Osteoblast (primary cell): ENCODE measurements at regions not wholly inside any gene's neighbourhood (a gene's known extent, or its start where the extent isn't known, plus 50 kb on each side); places are given as distances from the start of the nearest gene placed in this dataset.

Experiments
- DNase-seq: peaks from one replicate; pipeline ENCODE4 v3.0.0; 2011; ENCODE audit warnings: low spot score, mixed read lengths; ENCODE audit not compliant: insufficient read length; ENCODE audit errors: missing footprints
- H2AFZ ChIP-seq: 2 replicates; pipeline ENCODE4 v1.6.0; 2011; ENCODE audit warnings: mild to moderate bottlenecking, low read length
- H3K27ac ChIP-seq: 2 replicates; pipeline ENCODE4 v1.5.1; 2011; ENCODE audit warnings: mild to moderate bottlenecking, low read depth, low read length, moderate library complexity
- H3K27me3 ChIP-seq: 2 replicates; pipeline ENCODE4 v1.6.0; 2012; ENCODE audit warnings: mild to moderate bottlenecking, control low read depth, inconsistent platforms, low read length, moderate library complexity; ENCODE audit not compliant: insufficient read depth
- H3K36me3 ChIP-seq: 2 replicates; pipeline ENCODE4 v1.5.1; 2011; ENCODE audit warnings: mild to moderate bottlenecking, low read length, control low read depth, moderate library complexity; ENCODE audit not compliant: insufficient read depth
- H3K4me1 ChIP-seq: 2 replicates; pipeline ENCODE4 v1.5.1; 2011; ENCODE audit warnings: mild to moderate bottlenecking, low read length, control low read depth, moderate library complexity; ENCODE audit not compliant: insufficient read depth
- H3K4me2 ChIP-seq: 2 replicates; pipeline ENCODE4 v1.6.0; 2011; ENCODE audit warnings: mild to moderate bottlenecking, low read length; ENCODE audit not compliant: insufficient read depth
- H3K4me3 ChIP-seq: fragments of 200-600 bp; sonication (generic); 3 replicates; pipeline ENCODE4 v1.5.1; 2012; ENCODE audit warnings: mild to moderate bottlenecking, low read length, inconsistent platforms; ENCODE audit not compliant: insufficient read depth
- H3K79me2 ChIP-seq: 2 replicates; pipeline ENCODE4 v1.6.0; 2012; ENCODE audit warnings: mild to moderate bottlenecking, low read length, control low read depth, inconsistent platforms; ENCODE audit not compliant: insufficient read depth
- H3K9me3 ChIP-seq: 2 replicates; pipeline ENCODE4 v1.5.1; 2011; ENCODE audit warnings: low read depth, low read length, control low read depth
- H4K20me1 ChIP-seq: 2 replicates; pipeline ENCODE4 v1.6.0; 2012; ENCODE audit warnings: mild to moderate bottlenecking, low read length, control low read depth; ENCODE audit not compliant: insufficient read depth
- TF ChIP-seq, protein P1 (sequence below): IDR thresholded peaks from 2 replicates; pipeline ENCODE4 v1.5.1; 2011; ENCODE audit warnings: mild to moderate bottlenecking, low read depth, low read length, moderate library complexity; ENCODE audit errors: extremely low read depth

DNA sequence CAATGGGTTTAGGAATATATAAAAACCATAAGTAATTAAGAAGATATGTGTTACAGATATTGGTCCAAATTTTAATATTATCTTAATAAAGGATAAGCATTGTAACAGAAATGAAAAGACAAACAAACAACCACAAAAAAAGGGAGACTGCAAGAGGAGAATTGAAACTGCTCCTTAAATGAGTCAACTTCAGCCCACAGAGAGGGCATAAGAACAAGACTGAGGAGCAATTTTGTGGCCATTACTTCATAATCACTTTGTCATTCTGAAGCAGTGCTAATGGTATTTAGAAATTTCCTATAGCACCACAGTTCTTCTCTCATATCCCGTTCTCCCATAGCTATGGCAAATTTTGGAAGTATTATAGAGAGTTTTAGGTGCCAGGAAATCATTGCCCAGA is 193.2 kb upstream of the HNMT start:
- TF ChIP-seq, protein P1, sequence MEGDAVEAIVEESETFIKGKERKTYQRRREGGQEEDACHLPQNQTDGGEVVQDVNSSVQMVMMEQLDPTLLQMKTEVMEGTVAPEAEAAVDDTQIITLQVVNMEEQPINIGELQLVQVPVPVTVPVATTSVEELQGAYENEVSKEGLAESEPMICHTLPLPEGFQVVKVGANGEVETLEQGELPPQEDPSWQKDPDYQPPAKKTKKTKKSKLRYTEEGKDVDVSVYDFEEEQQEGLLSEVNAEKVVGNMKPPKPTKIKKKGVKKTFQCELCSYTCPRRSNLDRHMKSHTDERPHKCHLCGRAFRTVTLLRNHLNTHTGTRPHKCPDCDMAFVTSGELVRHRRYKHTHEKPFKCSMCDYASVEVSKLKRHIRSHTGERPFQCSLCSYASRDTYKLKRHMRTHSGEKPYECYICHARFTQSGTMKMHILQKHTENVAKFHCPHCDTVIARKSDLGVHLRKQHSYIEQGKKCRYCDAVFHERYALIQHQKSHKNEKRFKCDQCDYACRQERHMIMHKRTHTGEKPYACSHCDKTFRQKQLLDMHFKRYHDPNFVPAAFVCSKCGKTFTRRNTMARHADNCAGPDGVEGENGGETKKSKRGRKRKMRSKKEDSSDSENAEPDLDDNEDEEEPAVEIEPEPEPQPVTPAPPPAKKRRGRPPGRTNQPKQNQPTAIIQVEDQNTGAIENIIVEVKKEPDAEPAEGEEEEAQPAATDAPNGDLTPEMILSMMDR, result no peak
- no peak for DNase-seq
- Histone ChIP-seq H3K4me3 (no peak overlapping the region), H3K27me3 (no peaks in the 10 kb centered on the region), H3K36me3 (no peaks in the 10 kb centered on the region), H3K4me2 (no peak overlapping the region), H2AFZ (no peak overlapping the region), H3K79me2 (no peaks in the 10 kb centered on the region), H3K9me3 (no peaks in the 10 kb centered on the region), H4K20me1 (no peaks in the 10 kb centered on the region), H3K27ac (no peak overlapping the region), H3K4me1 (no peaks in the 10 kb centered on the region)

DNA sequence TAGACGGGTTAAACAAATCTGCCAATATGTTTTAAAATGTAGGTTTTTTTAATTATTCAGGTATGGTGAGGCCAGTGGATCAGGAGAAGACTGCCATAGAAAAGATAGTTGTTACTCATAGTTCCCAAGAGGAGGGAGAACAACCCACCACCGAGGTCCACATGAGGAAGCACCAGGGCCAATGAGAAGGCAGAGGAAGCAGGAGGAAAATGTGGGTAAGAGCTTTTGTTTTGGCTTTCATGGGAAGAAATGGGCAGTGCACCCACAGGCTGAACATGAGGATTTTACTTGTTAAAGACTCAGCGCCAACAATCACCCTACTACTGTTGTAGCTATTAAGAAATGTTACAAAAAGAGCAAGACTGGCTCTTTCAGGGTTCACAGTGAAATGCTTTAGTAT is 191.8 kb upstream of the HNMT start:
- Histone ChIP-seq H3K27ac (no peak overlapping the region), H3K4me3 (no peak overlapping the region), H3K79me2 (no peaks in the 10 kb centered on the region), H4K20me1 (no peaks in the 10 kb centered on the region), H2AFZ (no peak overlapping the region), H3K4me2 (no peak overlapping the region), H3K27me3 (no peaks in the 10 kb centered on the region), H3K4me1 (no peaks in the 10 kb centered on the region), H3K36me3 (no peaks in the 10 kb centered on the region), H3K9me3 (no peaks in the 10 kb centered on the region)
- DNase-seq, result no peak
- TF ChIP-seq, protein P1, result no peak

DNA sequence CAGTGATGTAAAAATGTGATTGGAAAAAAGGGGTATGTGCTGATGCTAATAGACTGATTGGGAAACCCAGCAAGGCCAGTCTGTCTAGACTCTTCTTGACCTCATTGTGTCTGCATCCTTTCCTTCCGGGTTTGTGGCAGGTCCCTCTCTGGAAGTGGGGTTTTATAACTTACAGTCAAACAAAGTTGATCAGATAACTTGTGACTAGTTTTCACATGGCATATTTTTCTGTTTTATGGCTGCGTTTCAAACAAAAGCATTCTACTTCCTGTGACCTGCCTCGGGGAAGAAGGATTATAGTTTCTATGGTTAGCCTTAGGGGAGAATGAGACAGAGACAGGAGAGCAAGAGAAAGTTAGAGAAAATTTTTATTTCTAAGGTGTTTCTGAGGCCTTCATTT is 188.7 kb upstream of the HNMT start:
- Histone ChIP-seq H3K4me2 (no peak overlapping the region), H3K79me2 (no peaks in the 10 kb centered on the region), H3K4me1 (no peaks in the 10 kb centered on the region), H2AFZ (no peak overlapping the region), H3K9me3 (no peaks in the 10 kb centered on the region), H3K27me3 (no peaks in the 10 kb centered on the region), H3K27ac (no peak overlapping the region), H4K20me1 (no peaks in the 10 kb centered on the region), H3K4me3 (no peak overlapping the region), H3K36me3 (no peaks in the 10 kb centered on the region)
- DNase-seq, result no peak
- TF ChIP-seq, protein P1, result no peak

DNA sequence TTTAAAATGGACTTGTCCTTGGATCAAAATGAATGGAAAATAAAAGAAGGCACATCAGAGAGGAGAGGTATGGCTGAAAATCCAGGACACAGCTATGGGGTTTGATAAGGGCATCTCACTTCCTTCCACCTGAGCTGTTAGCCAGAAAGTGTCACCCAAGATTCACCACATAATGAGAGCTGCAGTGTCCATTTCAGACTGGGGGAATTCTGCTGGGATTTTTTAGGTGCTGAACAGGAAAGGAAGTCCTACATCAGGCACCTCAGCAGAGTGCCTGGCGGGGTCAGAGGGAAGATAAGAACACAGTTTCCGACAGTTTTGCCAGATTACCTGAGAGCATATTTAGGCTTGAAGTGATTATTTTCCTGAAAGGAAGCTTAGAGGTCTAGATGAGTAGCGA is 187.6 kb upstream of the HNMT start:
- H3K36me3 ChIP-seq, result no peaks in the 10 kb centered on the region
- no peak for DNase-seq
- no peaks in the 10 kb centered on the region for H3K4me1 ChIP-seq
- TF ChIP-seq, protein P1, result no peak
- H2AFZ ChIP-seq, result no peak overlapping the region
- no peaks in the 10 kb centered on the region for H3K27me3 ChIP-seq
- H3K27ac ChIP-seq, result no peak overlapping the region
- H3K4me3 ChIP-seq, result no peak overlapping the region
- H3K4me2 ChIP-seq, result no peak overlapping the region
- H3K79me2 ChIP-seq, result no peaks in the 10 kb centered on the region
- no peaks in the 10 kb centered on the region for H3K9me3 ChIP-seq
- H4K20me1 ChIP-seq, result no peaks in the 10 kb centered on the region
